BLaER1 treated with 17β-estradiol and CSF1 and Interleukin-3, amounts not matched to agents 10 nM and 100 nM (cell line): ENCODE measurements at regions not wholly inside any gene's neighbourhood (a gene's known extent, or its start where the extent isn't known, plus 50 kb on each side); places are given as distances from the start of the nearest gene placed in this dataset.

Experiments
- H3K27ac ChIP-seq, 11 experiments: shearing (Covaris generic); formaldehyde crosslinking; 2 replicates each; pipeline ENCODE4 v1.8.1; 2022
- H3K27me3 ChIP-seq, 11 experiments: shearing (Covaris generic); formaldehyde crosslinking; 2 replicates each; pipeline ENCODE4 v1.8.1; 2022
- H3K36me3 ChIP-seq, 11 experiments: shearing (Covaris generic); formaldehyde crosslinking; 2 replicates each; pipeline ENCODE4 v1.8.1; 2022
- H3K4me1 ChIP-seq, 10 experiments: shearing (Covaris generic); formaldehyde crosslinking; 2 replicates each; pipeline ENCODE4 v1.8.1; 2022
- H3K4me2 ChIP-seq, 11 experiments: shearing (Covaris generic); formaldehyde crosslinking; 2 replicates each; pipeline ENCODE4 v1.8.1; 2022
- H3K4me3 ChIP-seq, 10 experiments: shearing (Covaris generic); formaldehyde crosslinking; 2 replicates each; pipeline ENCODE4 v1.8.1; 2022
- H3K9ac ChIP-seq, 11 experiments: shearing (Covaris generic); formaldehyde crosslinking; 2 replicates each; pipeline ENCODE4 v1.8.1; 2022
- H3K9me3 ChIP-seq, 11 experiments: shearing (Covaris generic); formaldehyde crosslinking; replicated peaks in 1 of 11; 2 replicates each; pipeline ENCODE4 v1.8.1; 2022
- H4K20me1 ChIP-seq, 11 experiments: shearing (Covaris generic); formaldehyde crosslinking; 2 replicates each; pipeline ENCODE4 v1.8.1; 2022
- Cebpa-rat ChIP-seq, 11 experiments: shearing (Covaris generic); IDR thresholded peaks; 2 replicates each; pipeline ENCODE4 v1.8.1; 2022

GRCh38 chr1:30184393-30185141, 538.8 kb downstream of the MATN1 start:
- no peak overlapping the region for H3K9ac ChIP-seq
- H3K4me2 ChIP-seq = no peak overlapping the region
- H3K4me1 ChIP-seq = peaks cover 0 to 9% (median 0%) of the 10 kb centered on the region in 10 experiments; a peak in 5 of 20 replicates
- no peaks in the 10 kb centered on the region for H3K27me3 ChIP-seq
- no peak for TF ChIP-seq Cebpa-rat (IDR thresholded peaks at IDR 0.05)
- no peak overlapping the region for H3K27ac ChIP-seq
- H4K20me1 ChIP-seq = no peaks in the 10 kb centered on the region
- H3K4me3 ChIP-seq = no peak overlapping the region
- no peaks in the 10 kb centered on the region for H3K9me3 ChIP-seq
- no peaks in the 10 kb centered on the region for H3K36me3 ChIP-seq

- H3K4me2 ChIP-seq = no peak overlapping the region
- no peaks in the 10 kb centered on the region for H3K27me3 ChIP-seq
- H3K9me3 ChIP-seq = no peaks in the 10 kb centered on the region
- H3K27ac ChIP-seq = no peak overlapping the region
- no peaks in the 10 kb centered on the region for H3K36me3 ChIP-seq
- H3K4me1 ChIP-seq = peaks cover 0 to 7% (median 0%) of the 10 kb centered on the region in 10 experiments; a peak in 4 of 20 replicates
- no peak overlapping the region for H3K9ac ChIP-seq
- TF ChIP-seq Cebpa-rat (IDR thresholded peaks at IDR 0.05) = no peak
- H4K20me1 ChIP-seq = no peaks in the 10 kb centered on the region
- H3K4me3 ChIP-seq = no peak overlapping the region
These were observed 539.5 kb downstream of the MATN1 start for GRCh38 chr1:30183895-30184294.

GRCh38 chr1:30183006-30183405, 540.4 kb downstream of the MATN1 start:
- H3K9me3 ChIP-seq = no peaks in the 10 kb centered on the region
- H3K27ac ChIP-seq = no peak overlapping the region
- H3K36me3 ChIP-seq = no peaks in the 10 kb centered on the region
- no peak overlapping the region for H3K4me3 ChIP-seq
- no peak for TF ChIP-seq Cebpa-rat (IDR thresholded peaks at IDR 0.05)
- H3K27me3 ChIP-seq = no peaks in the 10 kb centered on the region
- H4K20me1 ChIP-seq = no peaks in the 10 kb centered on the region
- no peak overlapping the region for H3K4me2 ChIP-seq
- peaks cover 0 to 7% (median 0%) of the 10 kb centered on the region in 10 experiments; a peak in 4 of 20 replicates for H3K4me1 ChIP-seq
- H3K9ac ChIP-seq = no peak overlapping the region

GRCh38 chr1:30179942-30180543, 543.3 kb downstream of the MATN1 start:
- Histone ChIP-seq H3K4me2 (no peak overlapping the region), H3K4me3 (no peak overlapping the region), H3K27me3 (no peaks in the 10 kb centered on the region), H4K20me1 (no peaks in the 10 kb centered on the region), H3K9me3 (no peaks in the 10 kb centered on the region), H3K4me1 (peaks cover 0 to 7% (median 0%) of the 10 kb centered on the region in 10 experiments; a peak in 4 of 20 replicates), H3K9ac (no peak overlapping the region), H3K27ac (no peak overlapping the region), H3K36me3 (no peaks in the 10 kb centered on the region)
- TF ChIP-seq Cebpa-rat (IDR thresholded peaks at IDR 0.05) = no peak

- H3K9ac ChIP-seq = no peak overlapping the region
- no peak overlapping the region for H3K27ac ChIP-seq
- no peak for TF ChIP-seq Cebpa-rat (IDR thresholded peaks at IDR 0.05)
- no peaks in the 10 kb centered on the region for H3K27me3 ChIP-seq
- H3K4me1 ChIP-seq = no peaks in the 10 kb centered on the region
- no peaks in the 10 kb centered on the region for H3K9me3 ChIP-seq
- no peak overlapping the region for H3K4me3 ChIP-seq
- H3K36me3 ChIP-seq = no peaks in the 10 kb centered on the region
- no peak overlapping the region for H3K4me2 ChIP-seq
- H4K20me1 ChIP-seq = no peaks in the 10 kb centered on the region
These were observed 546.9 kb downstream of the MATN1 start for GRCh38 chr1:30176477-30176876.

DNA sequence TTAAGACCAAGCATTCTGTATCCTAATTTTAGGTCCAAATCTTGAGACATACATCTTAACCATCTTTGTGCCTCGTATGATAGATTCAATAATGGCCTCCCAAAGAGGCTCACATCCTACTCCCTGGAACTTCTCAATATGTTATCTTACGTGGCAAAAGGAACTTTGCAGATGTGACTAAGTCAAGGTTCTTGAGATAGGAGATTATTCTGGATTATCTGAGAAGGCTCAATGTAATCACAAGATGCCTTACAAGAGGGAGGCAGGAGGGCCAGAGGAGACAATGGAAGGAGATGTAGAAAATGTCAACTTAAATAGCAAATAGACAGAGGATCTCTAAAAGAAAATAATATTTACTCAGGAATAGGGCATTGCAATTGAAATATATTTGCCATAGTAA, 548.9 kb downstream of the MATN1 start:
- no peaks in the 10 kb centered on the region for H3K36me3 ChIP-seq
- TF ChIP-seq Cebpa-rat (IDR thresholded peaks at IDR 0.05) = no peak
- no peak overlapping the region for H3K4me2 ChIP-seq

DNA sequence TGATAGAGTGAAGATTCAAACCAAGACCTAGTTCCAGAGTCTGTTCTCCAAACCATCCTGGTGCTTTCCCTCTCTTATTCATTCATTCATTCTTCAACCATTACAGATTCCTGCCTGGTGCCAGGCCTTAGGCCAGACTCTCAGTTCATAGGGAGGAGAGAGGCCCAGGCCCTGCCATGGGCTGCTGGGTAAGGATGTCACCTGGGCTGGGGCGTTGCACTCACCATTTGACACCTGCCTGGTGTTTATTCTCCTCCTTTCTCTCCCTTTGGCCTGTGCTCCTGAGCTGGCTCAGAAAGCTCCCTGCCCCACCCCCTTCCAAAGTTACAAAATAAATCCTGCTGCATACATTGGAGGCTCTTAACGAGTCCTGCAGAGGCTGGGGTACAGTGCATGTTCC, 549.8 kb downstream of the MATN1 start:
- Histone ChIP-seq H3K27ac (no peak overlapping the region), H3K4me3 (no peak overlapping the region), H3K4me2 (no peak overlapping the region), H3K9ac (no peak overlapping the region), H3K4me1 (no peaks in the 10 kb centered on the region), H3K9me3 (no peaks in the 10 kb centered on the region), H4K20me1 (no peaks in the 10 kb centered on the region), H3K36me3 (no peaks in the 10 kb centered on the region), H3K27me3 (no peaks in the 10 kb centered on the region)
- no peak for TF ChIP-seq Cebpa-rat (IDR thresholded peaks at IDR 0.05)

More for the DNA sequence above, 548.9 kb downstream of the MATN1 start:
- Histone ChIP-seq H3K9ac (no peak overlapping the region), H3K4me3 (no peak overlapping the region), H3K27me3 (no peaks in the 10 kb centered on the region), H3K9me3 (no peaks in the 10 kb centered on the region), H4K20me1 (no peaks in the 10 kb centered on the region), H3K4me1 (no peaks in the 10 kb centered on the region), H3K27ac (no peak overlapping the region)

DNA sequence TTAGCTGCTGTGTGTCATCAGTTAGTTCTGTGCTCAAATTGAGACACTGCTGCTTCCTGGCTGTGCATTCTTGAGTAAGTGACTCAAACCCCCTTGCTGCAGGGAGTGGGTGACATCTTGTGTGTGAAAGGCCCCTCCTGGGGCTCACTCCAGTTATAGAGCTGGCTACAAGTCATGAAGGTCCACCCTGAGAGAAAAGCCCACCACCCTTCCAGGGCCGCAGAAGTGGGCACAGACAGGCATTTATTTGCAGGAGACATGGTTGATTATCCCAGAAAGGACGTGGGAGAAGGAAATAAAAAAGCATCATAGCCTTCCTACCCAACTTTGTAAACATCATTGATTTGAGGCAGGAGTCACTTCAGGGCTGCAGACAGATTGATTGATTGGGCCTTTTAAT, 550.6 kb downstream of the MATN1 start:
- H3K4me3 ChIP-seq = no peak overlapping the region
- H3K9ac ChIP-seq = no peak overlapping the region
- no peak for TF ChIP-seq Cebpa-rat (IDR thresholded peaks at IDR 0.05)
- no peaks in the 10 kb centered on the region for H3K4me1 ChIP-seq
- H4K20me1 ChIP-seq = no peaks in the 10 kb centered on the region
- H3K27ac ChIP-seq = no peak overlapping the region
- H3K36me3 ChIP-seq = no peaks in the 10 kb centered on the region
- no peaks in the 10 kb centered on the region for H3K27me3 ChIP-seq
- no peaks in the 10 kb centered on the region for H3K9me3 ChIP-seq
- H3K4me2 ChIP-seq = no peak overlapping the region

DNA sequence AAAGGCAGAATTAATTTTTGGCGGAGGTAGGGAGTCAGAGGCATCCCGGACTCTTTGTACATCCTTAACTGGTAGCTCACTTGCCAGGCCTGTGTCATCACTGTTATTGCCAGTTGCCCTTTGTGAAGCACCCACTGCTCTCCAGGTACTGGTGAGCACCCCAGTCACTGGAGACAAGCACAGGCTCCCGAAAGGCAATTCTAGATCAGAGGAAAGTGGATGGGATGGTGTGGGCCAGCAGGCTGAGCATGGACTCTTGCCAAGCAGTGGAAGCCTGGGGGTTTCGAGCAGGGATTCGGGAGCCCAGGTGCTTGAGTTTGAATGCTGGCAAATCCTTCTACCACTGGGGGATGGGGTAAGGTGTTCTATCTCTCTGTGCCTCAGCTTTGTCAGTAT, 551.1 kb downstream of the MATN1 start:
- TF ChIP-seq Cebpa-rat (IDR thresholded peaks at IDR 0.05) = no peak
- no peak overlapping the region for H3K4me3 ChIP-seq
- H4K20me1 ChIP-seq = no peaks in the 10 kb centered on the region
- no peak overlapping the region for H3K9ac ChIP-seq
- no peaks in the 10 kb centered on the region for H3K36me3 ChIP-seq
- H3K4me2 ChIP-seq = no peak overlapping the region
- H3K4me1 ChIP-seq = no peaks in the 10 kb centered on the region
- H3K27ac ChIP-seq = no peak overlapping the region
- H3K27me3 ChIP-seq = no peaks in the 10 kb centered on the region
- no peaks in the 10 kb centered on the region for H3K9me3 ChIP-seq
